GOT3 (cell line): ENCODE measurements at regions not wholly inside any gene's neighbourhood (a gene's known extent, or its start where the extent isn't known, plus 50 kb on each side); places are given as distances from the start of the nearest gene placed in this dataset.
"Not testable (repeated sequence)": the region's sequence is repeated elsewhere in the genome, so short reads cannot be mapped to it uniquely, and the experiment has no call there.

ENCODE experiments used
- DNase-seq: peaks from one replicate; lab custom pipeline; 2025; ENCODE audit warnings: mixed read lengths; lab: John Stamatoyannopoulos, UW

DNA sequence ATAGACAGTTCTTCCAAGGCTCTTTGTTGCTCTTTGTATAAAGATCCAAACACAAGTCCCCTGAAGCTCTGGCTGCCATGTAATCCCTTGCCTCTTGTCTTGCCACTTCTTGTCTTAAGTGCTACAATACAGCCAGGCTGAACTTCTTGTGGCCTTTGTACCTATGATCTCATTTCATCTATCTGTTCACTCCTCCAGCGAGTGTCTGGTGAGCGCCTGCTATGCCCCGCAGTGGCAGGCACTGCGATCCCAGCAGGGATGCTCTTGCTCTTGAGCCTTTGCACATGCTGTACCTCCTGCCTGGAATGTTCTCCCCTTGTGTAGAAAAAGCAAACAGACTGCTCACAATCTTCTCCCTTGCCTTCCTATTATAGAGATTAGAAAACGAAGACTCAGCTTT lies 81.9 kb upstream of the ADPGK start:
- no peak for DNase-seq

DNA sequence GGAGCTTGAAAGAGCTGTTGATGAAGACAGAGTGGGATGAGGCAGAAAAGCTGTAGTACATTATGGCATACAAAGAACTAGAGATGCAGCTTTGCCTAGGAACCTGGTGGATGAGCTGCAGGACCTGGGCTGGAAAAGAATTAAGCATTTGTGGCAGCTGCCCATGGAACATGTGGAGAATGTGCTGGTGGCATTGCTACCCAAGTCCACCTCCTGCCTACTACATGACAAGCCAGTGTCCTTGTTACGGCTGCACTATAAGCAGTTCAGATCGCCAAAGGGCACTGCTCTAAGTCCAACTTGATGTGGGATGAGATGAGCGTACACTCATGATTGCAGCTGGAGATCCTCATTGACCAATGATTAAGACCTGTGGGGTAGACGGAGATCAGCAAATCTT lies 81.1 kb upstream of the ADPGK start:
- DNase-seq, result no peak

DNA sequence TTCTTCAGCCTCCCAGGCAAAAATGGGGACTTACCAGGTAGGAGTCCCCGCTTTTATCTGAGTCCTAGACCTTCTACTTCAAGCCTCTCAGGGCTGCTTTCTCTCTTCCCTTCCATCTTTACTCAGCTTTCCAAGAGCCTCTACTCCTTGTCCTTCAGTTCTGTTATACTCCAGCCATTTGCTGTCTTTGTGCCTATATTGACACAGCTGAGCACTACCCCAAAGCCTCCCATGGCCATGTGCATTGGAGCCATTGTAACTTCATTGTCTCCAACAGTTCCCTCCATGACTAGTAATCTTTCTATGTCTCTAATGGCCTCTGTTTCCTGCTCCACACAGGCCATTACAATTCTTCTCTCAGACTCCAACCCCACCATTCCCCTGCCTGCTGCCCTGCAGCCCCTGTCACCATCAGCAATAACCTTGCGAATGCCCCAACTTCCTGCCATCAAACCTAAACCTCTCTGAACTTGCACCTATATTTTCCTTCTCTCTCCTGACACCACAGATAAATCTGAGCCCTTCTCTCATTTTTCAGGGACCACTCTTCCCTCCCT lies 77.9 kb upstream of the ADPGK start:
- no peak for DNase-seq

DNA sequence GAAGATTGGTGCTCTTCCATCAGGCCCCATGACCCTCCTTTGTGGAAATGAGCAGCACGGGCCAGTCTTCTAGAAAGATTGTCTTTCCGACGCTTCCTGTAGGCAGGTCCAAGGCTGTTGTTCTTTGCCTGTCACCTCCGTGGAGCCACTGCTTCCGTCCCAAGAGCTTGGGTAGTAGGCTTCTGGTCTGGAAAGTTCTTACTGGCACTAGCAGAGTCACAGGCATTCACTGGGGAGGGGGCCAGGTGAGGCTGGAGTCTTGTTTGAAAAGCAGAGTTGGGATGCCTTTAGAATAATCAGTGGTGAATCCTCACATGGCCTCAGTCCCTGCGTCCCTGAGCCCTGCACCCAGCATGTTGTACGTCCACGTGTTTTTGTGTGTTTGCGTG lies 76.2 kb upstream of the ADPGK start:
- DNase-seq, result no peak

DNA sequence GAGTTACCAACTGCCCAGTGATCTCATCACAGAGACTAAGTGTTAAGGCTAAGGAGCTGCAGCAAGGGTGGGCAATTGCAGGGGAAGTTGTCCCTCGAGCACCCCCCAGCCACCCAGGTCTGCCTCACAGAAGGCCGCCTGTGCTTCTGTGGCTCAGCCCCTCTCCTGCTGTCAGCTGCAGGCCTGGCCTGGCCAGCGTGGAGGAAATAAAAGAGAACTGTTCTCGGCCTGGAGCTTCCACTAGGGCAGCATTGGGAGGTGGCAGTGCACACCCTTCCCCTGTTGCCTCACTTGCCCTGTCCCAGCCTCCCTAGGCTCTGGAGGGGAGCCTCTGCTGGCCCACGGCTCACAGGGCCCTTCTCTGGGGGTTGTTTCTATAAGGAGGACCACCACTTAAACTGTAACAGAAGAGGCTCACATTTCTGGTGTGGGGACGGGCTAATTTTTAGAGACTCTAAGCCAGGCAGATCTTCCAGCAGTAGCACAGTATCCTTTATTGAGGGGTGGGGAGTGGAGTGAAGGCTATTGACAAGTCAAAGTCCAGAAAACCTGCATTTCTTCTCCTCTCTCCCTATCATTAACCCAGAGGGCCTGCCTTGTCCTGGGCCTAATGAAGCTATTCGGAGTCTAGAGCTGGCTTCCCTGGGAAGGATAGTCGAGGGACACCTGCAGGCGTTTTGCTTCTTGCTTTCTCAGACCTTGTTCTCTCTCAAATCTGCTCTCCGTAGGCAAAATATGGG lies 75.6 kb upstream of the ADPGK start:
- DNase-seq, result no peak

DNA sequence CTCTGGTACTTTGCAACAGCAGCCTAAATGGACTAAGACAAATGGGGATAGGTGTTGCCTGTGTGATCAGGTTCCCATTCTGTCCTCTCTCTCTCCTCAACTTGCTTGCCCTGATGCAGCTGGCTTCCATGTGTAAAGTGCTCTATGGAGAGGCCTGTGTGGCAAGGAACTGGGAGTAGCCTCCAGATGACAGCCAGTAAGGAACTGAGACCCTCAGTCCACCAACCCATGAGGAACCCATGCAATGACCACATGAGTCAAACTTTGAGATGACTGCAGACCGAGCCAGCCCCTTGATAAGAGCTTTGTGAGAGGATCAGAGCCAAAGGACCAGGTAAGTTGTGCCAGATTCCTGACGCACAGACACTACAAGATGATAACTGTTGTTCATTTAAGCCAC lies 74.6 kb upstream of the ADPGK start:
- DNase-seq, result no peak

DNA sequence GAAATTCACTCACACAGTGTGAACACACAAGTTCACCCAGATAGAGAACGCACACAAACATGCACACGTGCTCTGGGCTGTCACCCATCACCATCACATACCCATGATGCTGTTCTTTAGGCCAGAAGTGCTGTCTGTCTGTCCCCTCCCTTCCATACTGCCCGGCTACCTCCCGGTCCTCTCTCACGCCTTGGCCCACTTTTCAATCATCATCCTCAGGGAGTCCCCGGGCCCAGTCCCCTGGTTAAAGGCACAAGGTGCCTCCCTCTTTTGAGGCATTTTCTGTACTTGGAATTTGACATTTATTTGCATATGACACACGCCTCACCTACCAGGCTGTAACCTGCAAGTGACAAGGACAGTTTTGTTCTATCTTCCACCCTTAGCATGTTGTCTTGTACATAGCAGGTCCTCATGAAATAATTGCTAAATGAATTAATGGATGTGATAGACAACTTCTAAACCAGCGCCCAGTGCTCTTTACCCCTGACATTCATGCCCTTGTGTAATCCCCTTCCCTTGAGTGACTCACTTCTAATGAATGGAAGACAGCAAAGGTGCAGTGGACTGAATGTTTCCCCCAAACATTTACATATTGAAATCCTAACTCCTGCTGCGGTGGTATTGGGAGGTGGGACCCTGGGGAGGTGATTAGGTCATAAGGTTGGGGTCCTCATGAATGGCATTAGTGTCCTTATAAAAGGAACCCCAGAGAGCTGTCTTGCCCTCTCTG lies 73.9 kb upstream of the ADPGK start:
- no peak for DNase-seq

DNA sequence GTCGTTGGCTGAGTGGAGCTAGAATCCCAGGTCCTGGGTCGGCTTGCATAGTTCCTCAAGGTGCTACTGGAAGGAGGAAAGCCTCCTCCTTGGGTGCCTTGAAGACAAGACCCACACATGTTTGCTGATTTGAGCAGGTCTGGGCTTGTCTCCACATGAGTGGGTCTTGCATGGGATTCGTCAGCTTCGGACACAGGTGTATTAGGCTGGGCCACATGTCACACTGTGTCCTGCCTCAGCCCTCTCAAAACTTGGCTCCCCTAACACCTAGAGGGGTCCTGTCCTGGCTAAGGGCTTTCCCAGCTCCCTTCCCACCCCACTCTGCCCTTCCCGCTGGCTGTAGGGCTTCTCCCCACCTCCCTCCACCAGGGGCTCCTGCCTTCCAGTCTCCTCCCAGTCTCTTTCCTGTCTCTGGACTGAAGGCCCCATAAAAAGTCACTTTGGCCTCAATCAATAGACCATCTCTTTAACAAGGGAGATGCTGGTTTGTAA lies 73.0 kb upstream of the ADPGK start:
- no peak for DNase-seq

DNA sequence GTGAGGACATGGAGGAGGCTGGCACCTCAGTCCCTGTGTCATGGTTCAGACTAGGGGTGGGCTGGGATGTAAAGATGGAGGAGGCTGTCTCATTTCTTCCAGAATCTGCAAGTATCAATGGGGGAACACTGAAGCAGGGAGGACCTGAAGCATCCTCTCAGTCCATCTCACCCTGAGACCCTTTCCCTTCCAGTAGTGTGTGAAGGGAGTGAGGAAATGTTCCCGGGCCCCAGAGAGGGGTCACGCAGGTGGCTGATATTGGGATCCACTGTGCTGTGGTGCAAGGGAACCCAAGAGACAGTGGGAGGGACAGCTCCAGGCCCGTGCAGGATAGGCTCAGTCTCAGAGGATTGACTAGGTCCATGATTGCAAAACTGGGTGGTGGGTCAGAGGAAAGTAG lies 72.2 kb upstream of the ADPGK start:
- DNase-seq, result no peak

DNA sequence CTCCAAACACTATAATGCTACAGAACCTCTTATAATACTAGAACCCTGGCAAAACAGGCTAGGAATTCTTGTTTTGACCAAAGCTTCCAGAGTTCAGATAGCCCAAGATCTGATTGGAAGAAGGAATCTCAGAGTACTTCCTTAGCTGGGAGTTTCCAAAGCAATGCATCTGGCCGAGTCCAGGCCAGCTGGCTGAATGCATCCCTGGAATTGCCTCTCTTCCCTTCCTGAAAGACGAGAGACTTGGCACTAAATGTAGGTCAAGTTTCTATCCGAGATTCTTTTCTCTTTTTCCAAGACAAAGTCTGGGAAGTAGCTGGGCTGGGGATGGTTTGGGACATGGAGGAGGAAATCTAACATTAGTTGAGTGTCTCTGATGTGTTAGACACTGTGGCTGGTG lies 68.7 kb upstream of the ADPGK start:
- DNase-seq, result no peak

DNA sequence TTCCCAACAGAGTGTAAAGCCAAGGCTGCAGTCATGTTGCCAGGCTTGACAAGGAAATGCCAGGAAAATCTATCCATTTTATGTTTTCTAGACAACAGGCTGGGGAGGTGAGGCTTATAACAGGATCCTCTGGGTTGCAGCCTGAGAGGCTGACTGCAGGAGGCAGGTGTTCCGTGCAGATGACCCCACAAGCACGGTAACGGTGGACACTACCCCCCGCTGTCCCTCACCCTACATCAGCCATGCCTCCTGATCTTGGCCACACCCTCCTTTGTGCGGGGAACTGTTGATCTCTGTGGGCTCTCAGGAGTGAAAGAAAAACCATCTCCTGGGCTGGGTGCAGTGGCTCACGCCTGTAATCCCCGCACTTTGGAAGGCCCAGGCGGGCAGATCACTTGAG lies 68.0 kb upstream of the ADPGK start:
- DNase-seq, result no peak

DNA sequence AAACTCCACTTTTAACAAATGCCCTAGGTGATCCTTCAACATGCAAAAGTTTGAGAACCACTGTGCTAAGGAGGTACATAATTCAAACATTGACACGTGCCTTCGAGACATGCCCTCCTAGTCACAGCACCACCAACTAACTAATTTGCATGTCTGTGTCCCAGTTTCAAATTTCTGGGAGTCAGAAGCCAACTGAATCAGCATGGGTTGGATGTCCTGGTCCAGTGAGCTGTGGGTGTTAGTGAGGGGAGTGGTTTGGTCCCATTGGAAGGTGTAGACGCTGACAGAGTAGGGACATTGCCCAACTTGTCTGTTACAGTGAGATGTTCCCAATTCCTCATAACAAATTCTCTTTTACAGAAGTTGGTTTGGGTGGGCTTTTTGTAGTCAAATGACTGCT lies 67.3 kb upstream of the ADPGK start:
- no peak for DNase-seq

DNA sequence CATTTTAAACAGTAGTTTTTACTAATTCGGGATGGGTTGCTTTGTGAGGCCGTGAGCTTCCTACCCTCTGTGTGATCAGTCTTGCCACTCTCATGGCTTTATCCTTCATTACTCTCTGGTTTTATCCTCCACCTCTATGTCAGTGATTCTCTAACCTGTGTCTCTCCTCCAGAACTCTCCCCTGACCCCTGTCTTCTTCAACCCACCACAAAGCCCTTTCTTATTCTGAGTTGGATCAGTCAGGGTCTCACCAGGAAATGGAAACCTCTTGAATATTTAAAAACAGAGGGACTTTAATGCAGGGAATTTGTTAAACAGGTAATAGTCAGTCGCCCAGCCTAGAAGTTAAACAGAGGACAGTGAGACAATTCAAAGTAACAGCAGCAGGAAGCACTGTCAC lies 64.2 kb upstream of the ADPGK start:
- DNase-seq, result no peak

DNA sequence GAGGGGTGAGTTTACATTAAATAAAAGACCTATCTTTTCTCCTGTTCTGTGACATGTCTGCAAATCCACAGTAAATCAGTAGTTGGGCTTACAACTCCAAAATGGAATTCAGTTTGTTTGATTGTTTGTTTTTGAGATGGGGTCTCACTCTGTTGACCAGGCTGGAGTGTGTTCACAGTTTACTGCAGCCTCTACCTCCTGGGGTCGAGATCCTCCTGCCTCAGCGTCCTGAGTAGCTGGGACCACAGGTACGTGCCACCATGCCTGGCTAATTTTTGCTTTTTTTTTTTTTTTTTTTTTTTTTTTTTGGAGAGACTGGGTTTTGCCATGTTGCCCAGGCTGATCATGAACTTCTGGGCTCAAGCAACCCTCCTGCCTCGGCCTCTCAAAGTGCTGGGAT lies 63.5 kb upstream of the ADPGK start:
- DNase-seq, result no peak

DNA sequence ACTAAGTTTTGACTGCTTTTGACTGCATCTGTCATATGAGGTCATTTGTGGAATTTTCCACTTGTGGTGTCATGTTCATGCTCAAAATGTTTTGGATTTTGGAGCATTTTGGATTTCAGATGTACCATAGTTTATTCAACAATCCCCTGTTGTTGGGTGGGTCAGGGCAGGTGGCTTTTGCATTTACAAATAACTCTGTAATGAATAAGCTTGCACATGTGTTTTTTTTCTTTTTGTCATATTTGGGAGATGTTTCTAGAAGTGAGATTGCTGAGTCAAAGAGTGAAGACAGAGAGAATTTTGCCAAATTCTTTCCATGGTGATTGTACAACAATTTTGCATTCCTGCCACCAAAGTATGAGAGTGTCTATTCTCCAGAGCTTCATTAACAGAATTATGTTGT lies 62.4 kb upstream of the ADPGK start:
- DNase-seq, result no peak

DNA sequence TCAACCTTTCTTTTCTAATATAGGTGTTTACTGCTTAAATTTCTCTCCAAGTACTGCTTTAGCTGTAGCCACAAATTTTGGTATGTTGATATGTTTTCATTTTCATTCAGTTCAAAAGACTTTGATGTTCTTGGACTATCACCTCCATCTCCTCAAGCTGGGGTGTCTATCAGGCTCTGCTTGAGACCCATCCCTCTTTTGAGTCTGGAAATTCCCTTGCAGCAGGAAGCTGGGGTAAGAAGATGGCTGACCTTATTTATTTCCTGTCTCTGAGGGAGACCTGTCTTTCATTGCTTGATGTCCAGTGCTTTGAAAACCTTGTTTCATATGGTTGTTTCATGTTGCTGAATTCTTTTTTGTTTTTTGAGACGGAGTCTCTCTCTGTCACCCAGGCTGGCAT lies 60.5 kb upstream of the ADPGK start:
- no peak for DNase-seq

DNA sequence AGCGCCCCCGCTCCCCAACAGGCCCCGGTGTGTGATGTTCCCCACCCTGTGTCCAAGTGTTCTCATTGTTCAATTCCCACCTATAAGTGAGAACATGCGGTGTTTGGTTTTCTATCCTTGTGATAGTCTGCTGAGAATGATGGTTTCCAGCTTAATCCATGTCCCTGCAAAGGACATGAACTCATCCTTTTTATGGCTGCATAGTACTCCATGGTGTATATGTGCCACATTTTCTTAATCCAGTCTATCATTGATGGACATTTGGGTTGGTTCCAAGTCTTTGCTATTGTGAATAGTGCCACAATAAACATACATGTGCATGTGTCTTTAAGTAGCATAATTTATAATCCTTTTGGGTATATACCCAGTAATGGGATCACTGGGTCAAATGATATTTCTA lies 59.8 kb upstream of the ADPGK start:
- DNase-seq, result not testable (repeated sequence)

DNA sequence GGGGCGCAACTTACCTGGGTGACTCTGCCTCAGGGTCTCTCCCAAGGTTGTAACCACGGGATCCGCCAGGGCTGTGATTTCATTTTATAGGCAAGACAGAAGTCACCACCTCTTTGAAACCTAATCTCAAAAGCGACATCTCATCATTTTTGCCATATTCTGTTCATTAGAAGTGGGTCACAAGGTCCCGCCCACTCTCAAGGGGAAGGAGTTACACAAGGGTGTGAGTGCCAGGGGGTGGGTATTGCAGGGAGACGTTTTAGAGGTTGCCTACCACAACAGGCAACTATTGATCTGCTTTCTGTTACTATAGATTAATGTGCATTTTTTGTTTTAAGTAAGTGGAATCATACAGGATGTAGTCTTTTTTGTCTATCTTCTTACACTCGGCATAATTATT lies 56.6 kb upstream of the ADPGK start:
- no peak for DNase-seq

DNA sequence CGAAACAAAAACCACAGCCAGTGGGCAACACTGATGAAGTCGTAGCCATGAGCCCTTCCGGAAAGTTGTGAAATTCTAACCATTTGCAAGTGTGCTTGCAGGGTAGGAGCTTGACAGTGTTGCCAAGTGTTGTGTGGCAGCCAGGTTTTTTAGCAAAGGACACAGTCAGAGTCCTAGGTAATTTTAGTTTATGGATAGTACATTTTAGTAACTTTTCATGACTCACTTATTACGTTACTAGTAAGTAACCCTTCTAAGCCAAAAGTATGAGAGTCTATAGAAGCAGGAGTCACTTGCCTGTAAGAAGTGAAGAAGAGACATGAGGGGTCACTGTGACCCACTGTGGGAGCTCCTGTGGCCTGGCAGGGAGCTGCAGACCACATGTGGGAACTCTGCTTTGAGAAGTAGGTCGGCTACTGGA lies 54.8 kb upstream of the ADPGK start:
- DNase-seq, result no peak

DNA sequence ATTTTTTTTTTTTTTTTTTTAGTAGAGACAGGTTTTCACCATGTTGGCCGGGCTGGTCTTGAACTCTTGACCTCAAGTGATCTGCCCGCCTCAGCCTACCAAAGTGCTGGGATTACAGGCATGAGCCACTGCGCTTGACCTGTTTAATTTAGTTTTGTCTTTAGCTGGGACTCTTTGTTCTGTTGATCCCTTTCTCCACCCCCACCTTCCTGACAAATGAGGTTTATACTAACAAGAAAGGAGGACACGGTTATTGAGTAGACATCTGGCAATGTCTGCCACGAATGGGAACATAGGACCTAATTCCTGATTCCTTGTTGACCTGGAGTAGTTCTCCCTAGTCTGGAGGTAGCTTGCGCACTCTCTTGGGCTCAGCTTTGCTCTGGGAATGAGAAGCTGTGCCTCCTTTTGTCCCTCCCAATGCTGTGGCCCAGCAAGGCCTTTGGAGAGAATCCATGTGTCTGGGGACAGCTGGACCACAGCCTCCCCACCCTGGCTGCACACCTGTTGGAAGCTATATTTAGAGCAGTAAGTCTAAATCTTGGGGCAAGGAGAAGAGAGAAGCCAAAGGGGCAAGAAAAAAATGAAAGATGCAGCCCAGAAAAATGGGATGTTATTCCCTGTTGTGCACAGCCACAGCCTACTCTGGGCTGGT lies 53.2 kb upstream of the ADPGK start:
- no peak for DNase-seq

DNA sequence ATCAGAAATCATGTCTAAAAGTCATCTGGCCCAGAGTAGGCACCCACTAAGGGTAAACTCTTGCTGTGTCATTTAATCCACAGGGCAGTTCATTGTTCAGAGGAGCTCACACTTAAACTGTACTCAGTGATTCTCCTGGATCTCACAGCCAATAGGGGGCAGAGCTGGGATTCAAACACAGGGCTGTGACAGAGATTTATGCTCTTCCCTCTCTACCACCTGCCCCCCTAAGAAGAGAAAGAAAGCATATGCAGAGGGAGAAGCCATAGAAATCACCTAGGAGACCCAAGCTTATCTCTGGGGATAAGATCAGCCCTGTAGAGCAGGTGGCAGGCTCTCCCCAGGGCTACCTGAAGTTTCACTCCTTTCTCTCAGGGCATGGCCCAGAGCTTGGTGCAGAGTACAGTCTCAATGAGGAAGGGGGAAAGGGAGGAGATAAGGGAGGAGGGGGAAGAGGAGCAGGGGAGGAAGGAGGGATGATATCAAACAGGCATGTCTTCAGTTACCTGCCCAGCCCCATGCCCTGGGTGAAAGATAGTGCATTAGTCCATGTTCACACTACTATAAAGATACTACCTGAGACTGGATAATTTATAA lies 51.8 kb upstream of the ADPGK start:
- DNase-seq, result no peak

DNA sequence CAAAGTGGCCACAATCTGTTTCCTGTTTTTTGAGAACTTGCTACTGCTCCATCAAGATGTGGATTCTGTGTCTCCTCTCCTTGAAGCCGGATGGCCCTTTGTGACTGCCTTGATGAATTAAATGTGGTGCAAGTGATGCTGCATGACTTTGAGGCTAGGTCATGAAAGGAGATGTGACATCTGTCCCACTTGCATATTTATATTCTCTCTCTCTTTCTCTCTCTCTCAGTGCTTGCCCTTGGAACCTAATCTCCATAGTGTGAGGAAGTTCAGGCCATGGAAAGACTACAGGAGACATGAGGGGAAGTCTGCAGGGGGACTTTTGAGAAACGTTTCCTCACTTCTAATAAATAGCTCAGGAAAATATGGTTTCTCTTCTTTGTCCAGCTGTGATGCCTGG lies 50.0 kb upstream of the ADPGK start:
- no peak for DNase-seq
